ENCODE measurements at regions not wholly inside any gene's neighbourhood (a gene's known extent, or its start where the extent isn't known, plus 50 kb on each side); places are given as distances from the start of the nearest gene placed in this dataset.
A peak's percentile ranks its signal among the peaks of the same experiment; 100 is the strongest.

DNA sequence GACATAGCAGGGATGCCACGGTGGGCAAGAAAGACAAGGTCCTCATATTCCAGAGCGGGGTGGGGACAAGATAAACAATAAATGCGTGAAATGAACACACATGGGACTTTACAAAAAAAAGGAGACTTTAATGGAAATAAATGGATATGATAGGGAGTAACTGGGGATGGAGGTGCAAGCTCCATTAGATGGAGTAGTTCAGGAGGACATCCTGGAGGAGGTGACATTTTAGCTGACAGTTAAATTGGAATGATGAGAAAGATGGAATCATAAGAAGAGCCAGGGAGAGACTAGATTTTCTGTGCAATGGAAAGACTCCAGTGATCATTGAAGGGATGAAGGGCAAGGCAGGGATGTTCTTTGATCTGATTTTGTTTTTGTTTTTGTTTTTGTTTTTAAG, 83.6 kb upstream of the MYL10 start:
- TF ChIP-seq, protein P1, sequence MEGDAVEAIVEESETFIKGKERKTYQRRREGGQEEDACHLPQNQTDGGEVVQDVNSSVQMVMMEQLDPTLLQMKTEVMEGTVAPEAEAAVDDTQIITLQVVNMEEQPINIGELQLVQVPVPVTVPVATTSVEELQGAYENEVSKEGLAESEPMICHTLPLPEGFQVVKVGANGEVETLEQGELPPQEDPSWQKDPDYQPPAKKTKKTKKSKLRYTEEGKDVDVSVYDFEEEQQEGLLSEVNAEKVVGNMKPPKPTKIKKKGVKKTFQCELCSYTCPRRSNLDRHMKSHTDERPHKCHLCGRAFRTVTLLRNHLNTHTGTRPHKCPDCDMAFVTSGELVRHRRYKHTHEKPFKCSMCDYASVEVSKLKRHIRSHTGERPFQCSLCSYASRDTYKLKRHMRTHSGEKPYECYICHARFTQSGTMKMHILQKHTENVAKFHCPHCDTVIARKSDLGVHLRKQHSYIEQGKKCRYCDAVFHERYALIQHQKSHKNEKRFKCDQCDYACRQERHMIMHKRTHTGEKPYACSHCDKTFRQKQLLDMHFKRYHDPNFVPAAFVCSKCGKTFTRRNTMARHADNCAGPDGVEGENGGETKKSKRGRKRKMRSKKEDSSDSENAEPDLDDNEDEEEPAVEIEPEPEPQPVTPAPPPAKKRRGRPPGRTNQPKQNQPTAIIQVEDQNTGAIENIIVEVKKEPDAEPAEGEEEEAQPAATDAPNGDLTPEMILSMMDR (conservative IDR thresholded peaks at IDR 0.05) = no peak
- no peaks in the 10 kb centered on the region for H3K36me3 Mint-ChIP-seq (ENCODE audit: low read depth)
- no peaks in the 10 kb centered on the region for H3K4me1 Mint-ChIP-seq
- H3K27ac Mint-ChIP-seq (ENCODE audit: unreplicated experiment) = no peak overlapping the region
- no peak for DNase-seq (ENCODE audit: low read depth, low spot score)
- peaks cover 2% of the 10 kb centered on the region for H3K27me3 Mint-ChIP-seq (ENCODE audit: low read depth)
- no peak overlapping the region for H3K4me3 Mint-ChIP-seq
- no peaks in the 10 kb centered on the region for H3K9me3 Mint-ChIP-seq

DNA sequence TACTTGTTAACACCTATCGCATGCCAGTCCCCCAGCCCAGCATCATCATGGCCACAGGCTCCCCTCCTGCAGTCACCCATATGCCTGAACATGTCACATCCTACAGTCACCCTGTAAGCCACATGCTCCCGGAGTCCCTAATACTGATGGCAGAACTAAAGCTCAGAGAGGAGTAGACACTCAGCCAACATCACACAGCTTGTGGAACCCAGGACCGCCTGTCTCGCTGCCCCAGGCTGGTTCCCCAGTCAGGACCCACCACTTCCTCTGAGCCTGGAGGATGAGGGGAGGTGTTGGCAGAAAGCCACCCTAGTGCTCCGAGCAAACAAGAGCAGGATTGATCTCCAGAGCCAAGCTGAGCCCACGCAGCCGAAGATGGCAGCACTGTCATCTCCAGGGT, 85.0 kb upstream of the MYL10 start:
- TF ChIP-seq, protein P1 (conservative IDR thresholded peaks at IDR 0.05) = no peak
- Mint-ChIP-seq H3K9me3 (no peaks in the 10 kb centered on the region), H3K4me3 (no peak overlapping the region), H3K27me3 (ENCODE audit: low read depth) (peaks cover 2% of the 10 kb centered on the region), H3K27ac (ENCODE audit: unreplicated experiment) (no peak overlapping the region), H3K4me1 (no peaks in the 10 kb centered on the region), H3K36me3 (ENCODE audit: low read depth) (no peaks in the 10 kb centered on the region)
- no peak for DNase-seq (ENCODE audit: low read depth, low spot score)

DNA sequence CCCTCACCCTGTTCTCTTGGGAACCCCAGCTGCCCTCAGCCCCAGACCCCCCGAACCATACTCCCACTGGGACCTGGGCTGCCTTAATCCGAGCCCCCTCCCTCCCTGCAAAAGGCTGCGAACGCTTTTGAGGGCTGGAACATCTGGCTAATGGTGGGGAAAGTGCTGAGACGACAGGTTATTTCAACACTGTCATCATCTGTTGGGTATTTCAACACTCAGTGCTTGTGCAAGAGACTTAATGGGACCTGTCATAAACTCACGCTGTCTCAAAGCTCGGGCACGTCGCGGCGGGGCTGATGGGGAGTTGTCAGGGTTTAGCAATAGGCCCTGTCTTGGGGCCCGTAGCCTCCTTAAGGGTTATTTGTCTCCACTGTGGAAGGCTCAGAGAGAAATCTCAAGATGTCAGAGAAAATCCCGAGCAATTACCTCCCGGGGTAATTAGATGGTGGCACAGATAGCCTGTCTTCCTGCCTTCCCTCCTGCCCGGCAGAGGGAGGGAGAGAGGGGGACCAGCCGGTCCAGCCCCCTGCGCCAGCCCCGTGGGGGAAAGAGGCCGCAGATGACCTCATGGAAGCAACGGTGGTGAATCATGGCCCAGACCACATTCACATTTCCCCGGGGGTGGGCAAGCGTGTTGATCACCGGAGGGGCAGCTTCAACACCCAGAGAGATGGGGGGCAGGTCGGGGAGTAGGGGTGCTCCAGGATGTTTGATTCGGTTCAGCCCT, 88.7 kb upstream of the MYL10 start:
- no peak overlapping the region for H3K27ac Mint-ChIP-seq (ENCODE audit: unreplicated experiment)
- no peaks in the 10 kb centered on the region for H3K4me1 Mint-ChIP-seq
- no peaks in the 10 kb centered on the region for H3K36me3 Mint-ChIP-seq (ENCODE audit: low read depth)
- DNase-seq (ENCODE audit: low read depth, low spot score) = no peak
- TF ChIP-seq, protein P1 (conservative IDR thresholded peaks at IDR 0.05) = no peak
- no peak overlapping the region for H3K4me3 Mint-ChIP-seq
- no peaks in the 10 kb centered on the region for H3K9me3 Mint-ChIP-seq
- H3K27me3 Mint-ChIP-seq (ENCODE audit: low read depth) = no peaks in the 10 kb centered on the region

DNA sequence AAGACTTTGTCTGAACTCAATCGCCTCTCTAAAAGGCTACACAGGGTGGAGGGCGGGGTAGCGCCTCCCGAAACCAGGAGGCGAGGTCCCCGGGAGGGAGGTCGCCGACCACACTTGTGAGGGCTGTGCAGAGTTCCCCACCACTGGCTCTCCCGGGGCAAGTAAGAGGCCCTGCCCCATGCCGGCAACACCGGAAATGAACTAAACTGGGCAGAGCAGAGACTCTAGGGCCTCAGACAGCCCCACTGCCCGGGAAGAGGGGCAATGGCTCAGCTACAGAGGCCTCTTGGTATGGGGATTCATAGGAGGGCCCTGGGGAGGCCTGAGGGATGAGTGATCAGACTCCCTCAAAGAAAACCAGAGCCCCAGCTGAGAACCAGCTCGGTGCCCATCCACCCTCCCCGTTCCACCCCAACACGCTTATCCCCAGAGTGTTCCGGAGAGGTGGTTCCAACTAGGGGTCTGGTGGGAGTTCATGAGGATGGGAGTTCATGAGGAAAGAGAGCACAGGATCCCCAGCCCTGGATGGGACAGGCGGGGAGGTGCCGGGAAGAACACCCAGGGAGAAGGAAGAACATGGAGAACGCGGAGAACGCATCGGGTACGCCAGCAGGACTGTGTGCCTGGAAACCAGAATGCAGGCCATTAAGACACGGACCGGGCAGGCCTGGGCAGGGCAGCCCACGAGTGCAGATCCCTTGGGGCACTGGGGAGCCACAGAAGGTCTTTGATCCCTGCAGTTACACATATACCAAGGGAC, 89.4 kb upstream of the MYL10 start:
- Mint-ChIP-seq H3K4me3 (no peak overlapping the region), H3K36me3 (ENCODE audit: low read depth) (no peaks in the 10 kb centered on the region), H3K27ac (ENCODE audit: unreplicated experiment) (no peak overlapping the region), H3K4me1 (no peaks in the 10 kb centered on the region), H3K9me3 (no peaks in the 10 kb centered on the region), H3K27me3 (ENCODE audit: low read depth) (no peaks in the 10 kb centered on the region)
- DNase-seq (ENCODE audit: low read depth, low spot score) = no peak
- TF ChIP-seq, protein P1 (conservative IDR thresholded peaks at IDR 0.05) = no peak

DNA sequence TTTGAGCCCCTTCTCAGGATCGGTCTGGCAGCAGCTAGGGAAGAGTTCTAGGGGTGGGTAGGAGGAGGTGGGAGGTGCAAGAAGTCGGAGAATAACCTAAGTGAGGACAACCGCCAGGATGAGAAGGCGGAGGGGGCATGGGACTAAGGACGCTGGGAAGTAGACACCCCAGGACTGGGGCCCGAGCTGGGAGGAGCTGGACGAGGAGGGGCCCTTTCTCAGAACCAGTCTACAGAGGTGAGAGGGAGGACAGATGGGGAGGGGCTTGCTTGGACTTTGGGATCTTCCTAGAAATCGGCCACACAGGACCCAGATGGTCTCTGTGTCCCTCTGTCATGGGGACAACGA, 90.0 kb upstream of the MYL10 start:
- TF ChIP-seq, protein P1 (conservative IDR thresholded peaks at IDR 0.05) = no peak
- Mint-ChIP-seq H3K36me3 (ENCODE audit: low read depth) (no peaks in the 10 kb centered on the region), H3K27me3 (ENCODE audit: low read depth) (no peaks in the 10 kb centered on the region), H3K4me3 (no peak overlapping the region), H3K4me1 (no peaks in the 10 kb centered on the region), H3K9me3 (no peaks in the 10 kb centered on the region), H3K27ac (ENCODE audit: unreplicated experiment) (peak overlapping the region; percentile 6)
- DNase-seq (ENCODE audit: low read depth, low spot score) = no peak

All from neural crest cell (in vitro differentiated cells).